Caco-2 (cell line): ENCODE measurements at regions not wholly inside any gene's neighbourhood (a gene's known extent, or its start where the extent isn't known, plus 50 kb on each side); places are given as distances from the start of the nearest gene placed in this dataset.

Source experiments
- BruUV-seq: library from RNA; stranded (reverse); fragments of 400-500 nt; replicated peaks from 2 replicates; lab custom pipeline; 2021; lab: Mats Ljungman, UMichigan
- CTCF ChIA-PET: fragments of 300-600 bp; sonication (Branson Sonifier 250); formaldehyde crosslinking; loops from one replicate; lab custom pipeline; 2022; ENCODE audit warnings: antibody characterized with exemption; lab: Charles Lee
- POLR2A ChIA-PET: fragments of 300-600 bp; sonication (Branson Sonifier 250); formaldehyde crosslinking; loops from one replicate; lab custom pipeline; 2022; ENCODE audit warnings: antibody characterized with exemption; lab: Charles Lee
- DNase-seq, 2 experiments: peaks; one replicate each; pipeline versions ENCODE4 v3.0.0 to v3.0.0-alpha.2; 2020 to 2022
- H3K27me3 ChIP-seq: replicated peaks from 2 replicates; pipeline ENCODE4 v1.6.0; 2011; ENCODE audit warnings: low read length; ENCODE audit not compliant: control insufficient read depth, insufficient read depth
- H3K36me3 ChIP-seq: 2 replicates; pipeline ENCODE4 v1.5.1; 2011; ENCODE audit warnings: low read length; ENCODE audit not compliant: control insufficient read depth, insufficient read depth
- H3K4me1 ChIP-seq: fragments of 250-450 bp; sonication (Bioruptor Pico); 2 replicates; pipeline ENCODE4 v1.5.1; 2020; ENCODE audit warnings: mild to moderate bottlenecking
- H3K4me3 ChIP-seq: 2 replicates; pipeline ENCODE4 v1.5.1; 2011; ENCODE audit warnings: low read depth, mild to moderate bottlenecking, control low read depth, low read length
- H3K9me3 ChIP-seq: fragments of 250-450 bp; sonication (Bioruptor Pico); 2 replicates; pipeline ENCODE4 v1.5.1; 2020; ENCODE audit warnings: mild to moderate bottlenecking, moderate library complexity
- H3K27ac Mint-ChIP-seq: one replicate; pipeline ENCODE4 v1.8.0; 2022; ENCODE audit warnings: mixed read lengths; ENCODE audit not compliant: unreplicated experiment
- H3K27me3 Mint-ChIP-seq: one replicate; pipeline ENCODE4 v1.8.0; 2022; ENCODE audit warnings: mixed read lengths; ENCODE audit not compliant: insufficient read depth, unreplicated experiment
- H3K36me3 Mint-ChIP-seq: one replicate; pipeline ENCODE4 v1.8.0; 2022; ENCODE audit warnings: mild to moderate bottlenecking, mixed read lengths; ENCODE audit not compliant: insufficient read depth, unreplicated experiment
- H3K4me1 Mint-ChIP-seq: one replicate; pipeline ENCODE4 v1.8.0; 2022; ENCODE audit warnings: low read depth, mixed read lengths; ENCODE audit not compliant: unreplicated experiment
- H3K4me3 Mint-ChIP-seq: one replicate; pipeline ENCODE4 v1.8.0; 2022; ENCODE audit warnings: mild to moderate bottlenecking, moderate library complexity, mixed read lengths; ENCODE audit not compliant: unreplicated experiment
- H3K9me3 Mint-ChIP-seq: one replicate; pipeline ENCODE4 v1.8.0; 2022; ENCODE audit warnings: mixed read lengths; ENCODE audit not compliant: unreplicated experiment
- CTCF ChIP-seq, 2 experiments: fragments of 200-600 bp in 1 of 2; IDR thresholded peaks; 1 replicate in 1 of 2; 2 replicates in 1 of 2; pipeline versions ENCODE4 v1.5.1 to v1.8.0; 2011 to 2022; ENCODE audit warnings: antibody characterized with exemption in 1 of 2, control low read depth in 1 of 2, inconsistent platforms in 1 of 2, low read depth in 1 of 2, low read length in 1 of 2, mild to moderate bottlenecking in 1 of 2, moderate library complexity in 1 of 2; ENCODE audit not compliant: insufficient read depth in 1 of 2, severe bottlenecking in 1 of 2, unreplicated experiment in 1 of 2
- intact Hi-C: fragments of 100-400 bp; cut with micrococcal nuclease; formaldehyde crosslinking; loops from one replicate; pipeline ENCODE4 v1.10.0; 2022; ENCODE audit not compliant: unreplicated experiment

DNA sequence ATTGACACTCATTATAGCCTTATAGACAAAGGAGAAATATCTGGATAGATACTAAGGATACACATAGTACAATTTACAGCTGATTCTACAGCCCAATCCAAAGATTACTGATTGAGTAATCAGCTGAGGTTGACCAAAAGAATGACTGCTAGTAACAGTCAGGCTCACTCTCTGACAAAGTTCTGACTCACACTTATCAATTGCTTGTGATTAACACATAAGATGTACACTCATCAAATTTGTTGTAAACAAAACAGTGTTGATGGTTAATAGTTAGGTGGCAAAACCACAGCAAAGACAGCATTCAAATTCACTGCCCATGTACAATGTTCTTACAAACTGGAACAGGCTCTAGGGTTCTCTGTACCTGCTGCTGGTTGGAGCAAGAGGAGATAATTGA, 422.7 kb downstream of the TLE1 start:
- no peaks in the 10 kb centered on the region for H3K27me3 Mint-ChIP-seq
- ChIA-PET CTCF (no interaction called here), POLR2A (no interaction called here)
- BruUV-seq, result no TSS peak
- H3K4me1 Mint-ChIP-seq, result no peaks in the 10 kb centered on the region
- no peak for TF ChIP-seq CTCF (IDR thresholded peaks at IDR 0.05; ENCODE audit: insufficient read depth in 1 of 2, low read depth in 1 of 2, low read length in 1 of 2, severe bottlenecking in 1 of 2, unreplicated experiment in 1 of 2)
- no peak overlapping the region for H3K27ac Mint-ChIP-seq
- H3K9me3 Mint-ChIP-seq, result no peaks in the 10 kb centered on the region
- Histone ChIP-seq H3K27me3 (no peaks in the 10 kb centered on the region), H3K4me1 (no peaks in the 10 kb centered on the region), H3K36me3 (no peaks in the 10 kb centered on the region), H3K4me3 (no peak overlapping the region), H3K9me3 (no peaks in the 10 kb centered on the region)
- no peak for DNase-seq
- H3K4me3 Mint-ChIP-seq, result no peak overlapping the region
- intact Hi-C loops, result no loop called here
- H3K36me3 Mint-ChIP-seq, result no peaks in the 10 kb centered on the region

GRCh38 chr9:81266086-81266485, 423.3 kb downstream of the TLE1 start:
- Mint-ChIP-seq H3K4me3 (no peak overlapping the region), H3K9me3 (no peaks in the 10 kb centered on the region), H3K27ac (no peak overlapping the region), H3K4me1 (no peaks in the 10 kb centered on the region), H3K36me3 (no peaks in the 10 kb centered on the region), H3K27me3 (no peaks in the 10 kb centered on the region)
- ChIA-PET CTCF (no interaction called here), POLR2A (no interaction called here)
- Histone ChIP-seq H3K9me3 (no peaks in the 10 kb centered on the region), H3K36me3 (no peaks in the 10 kb centered on the region), H3K27me3 (no peaks in the 10 kb centered on the region), H3K4me1 (no peaks in the 10 kb centered on the region), H3K4me3 (no peak overlapping the region)
- no peak for DNase-seq
- no peak for TF ChIP-seq CTCF (IDR thresholded peaks at IDR 0.05; ENCODE audit: insufficient read depth in 1 of 2, low read depth in 1 of 2, low read length in 1 of 2, severe bottlenecking in 1 of 2, unreplicated experiment in 1 of 2)
- BruUV-seq, result no TSS peak
- intact Hi-C loops, result no loop called here

- Mint-ChIP-seq H3K9me3 (no peaks in the 10 kb centered on the region), H3K4me1 (no peaks in the 10 kb centered on the region), H3K27ac (no peak overlapping the region), H3K4me3 (no peak overlapping the region), H3K36me3 (no peaks in the 10 kb centered on the region), H3K27me3 (no peaks in the 10 kb centered on the region)
- POLR2A ChIA-PET, result no interaction called here
- Histone ChIP-seq H3K9me3 (no peaks in the 10 kb centered on the region), H3K36me3 (no peaks in the 10 kb centered on the region), H3K27me3 (no peaks in the 10 kb centered on the region), H3K4me1 (no peaks in the 10 kb centered on the region), H3K4me3 (no peak overlapping the region)
- no peak for TF ChIP-seq CTCF (IDR thresholded peaks at IDR 0.05; ENCODE audit: insufficient read depth in 1 of 2, low read depth in 1 of 2, low read length in 1 of 2, severe bottlenecking in 1 of 2, unreplicated experiment in 1 of 2)
- no peak for DNase-seq
- intact Hi-C loops, result no loop called here
- CTCF ChIA-PET, result no interaction called here
- BruUV-seq, result no TSS peak
Measured at GRCh38 chr9:81264516-81264915, 424.8 kb downstream of the TLE1 start.
